ENCODE measurements at regions not wholly inside any gene's neighbourhood (a gene's known extent, or its start where the extent isn't known, plus 50 kb on each side); places are given as distances from the start of the nearest gene placed in this dataset.
A peak's percentile ranks its signal among the peaks of the same experiment; 100 is the strongest.

GRCh38 chr7:133195868-133196267, 57.0 kb upstream of the EXOC4 start:
- no peak for DNase-seq

GRCh38 chr7:133196856-133197612, 55.8 kb upstream of the EXOC4 start:
- peak; percentile 78 to 86 for DNase-seq

DNA sequence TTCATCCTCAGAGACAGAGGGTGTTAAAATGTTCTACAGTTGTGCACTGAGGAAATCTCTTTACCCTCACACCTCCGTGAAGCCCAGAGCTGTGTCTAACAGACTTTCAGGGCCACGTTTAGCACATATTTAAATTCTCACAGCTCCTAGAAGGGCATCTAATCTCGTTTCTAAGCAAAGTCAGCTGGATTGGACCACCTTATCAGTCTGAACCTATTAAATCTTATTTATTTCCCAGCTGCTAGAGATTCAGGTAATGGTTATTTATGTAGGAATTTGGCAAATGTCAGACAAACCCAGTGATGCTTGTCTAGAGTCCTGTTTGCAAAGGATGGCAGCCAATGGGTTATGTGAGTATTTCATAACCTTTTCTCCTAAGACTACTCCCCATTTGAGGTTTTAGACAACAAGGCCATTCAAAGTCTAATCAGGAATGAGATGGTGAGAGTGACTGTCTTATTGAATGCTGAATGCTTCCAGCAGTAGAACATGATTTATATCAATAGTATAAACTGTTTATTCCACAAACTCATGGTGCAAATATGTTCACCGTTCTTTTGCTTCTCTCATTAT, 54.8 kb upstream of the EXOC4 start:
- DNase-seq = no peak

- no peak for DNase-seq
Measured at GRCh38 chr7:133199831-133200230, 53.0 kb upstream of the EXOC4 start.

DNA sequence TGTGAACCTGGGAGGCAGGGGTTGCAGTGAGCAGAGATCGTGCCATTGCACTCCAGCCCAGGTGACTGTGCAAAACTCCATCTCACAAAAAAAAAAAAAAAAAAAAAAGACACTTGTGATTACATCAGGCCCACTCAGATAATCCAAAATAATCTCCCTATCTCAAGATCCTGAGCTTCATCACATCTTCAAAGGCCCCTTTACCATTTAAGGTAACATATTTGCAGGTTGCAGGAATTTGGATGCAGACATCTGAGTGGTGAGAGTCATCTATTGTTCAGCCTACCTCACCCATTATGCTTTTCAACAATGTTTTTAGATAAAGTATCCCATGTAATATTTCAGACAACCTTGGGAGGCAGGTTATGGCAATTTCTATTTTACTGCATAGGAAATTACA, 51.4 kb upstream of the EXOC4 start:
- no peak for DNase-seq

GRCh38 chr7:133202942-133203341, 49.9 kb upstream of the EXOC4 start:
- DNase-seq = no peak
